ENCODE measurements at regions not wholly inside any gene's neighbourhood (a gene's known extent, or its start where the extent isn't known, plus 50 kb on each side); places are given as distances from the start of the nearest gene placed in this dataset.

- TF ChIP-seq EZH2 (IDR thresholded peaks at IDR 0.05; ENCODE audit: low read depth, unreplicated experiment) (no peak), ZNF462 (CRISPR knock-in tag; IDR thresholded peaks at IDR 0.05) (no peak), ZNF114 (CRISPR knock-in tag; IDR thresholded peaks at IDR 0.05) (no peak), ZNF331 (CRISPR knock-in tag; IDR thresholded peaks at IDR 0.05; ENCODE audit: low read depth) (no peak), NANOG (IDR thresholded peaks at IDR 0.05; ENCODE audit: borderline replicate concordance) (no peak), JUNB (IDR thresholded peaks at IDR 0.05; ENCODE audit: unreplicated experiment) (no peak), ETS1 (IDR thresholded peaks at IDR 0.05) (no peak), CREB1 (CRISPR knock-in tag; IDR thresholded peaks at IDR 0.05; ENCODE audit: low read depth) (no peak), REST (IDR thresholded peaks at IDR 0.05; ENCODE audit: unreplicated experiment) (no peak), STAT1 (IDR thresholded peaks at IDR 0.05; ENCODE audit: unreplicated experiment) (no peak), EZH2phosphoT487 (IDR thresholded peaks at IDR 0.05; ENCODE audit: unreplicated experiment) (no peak)
- TF ChIP-seq, protein P1, sequence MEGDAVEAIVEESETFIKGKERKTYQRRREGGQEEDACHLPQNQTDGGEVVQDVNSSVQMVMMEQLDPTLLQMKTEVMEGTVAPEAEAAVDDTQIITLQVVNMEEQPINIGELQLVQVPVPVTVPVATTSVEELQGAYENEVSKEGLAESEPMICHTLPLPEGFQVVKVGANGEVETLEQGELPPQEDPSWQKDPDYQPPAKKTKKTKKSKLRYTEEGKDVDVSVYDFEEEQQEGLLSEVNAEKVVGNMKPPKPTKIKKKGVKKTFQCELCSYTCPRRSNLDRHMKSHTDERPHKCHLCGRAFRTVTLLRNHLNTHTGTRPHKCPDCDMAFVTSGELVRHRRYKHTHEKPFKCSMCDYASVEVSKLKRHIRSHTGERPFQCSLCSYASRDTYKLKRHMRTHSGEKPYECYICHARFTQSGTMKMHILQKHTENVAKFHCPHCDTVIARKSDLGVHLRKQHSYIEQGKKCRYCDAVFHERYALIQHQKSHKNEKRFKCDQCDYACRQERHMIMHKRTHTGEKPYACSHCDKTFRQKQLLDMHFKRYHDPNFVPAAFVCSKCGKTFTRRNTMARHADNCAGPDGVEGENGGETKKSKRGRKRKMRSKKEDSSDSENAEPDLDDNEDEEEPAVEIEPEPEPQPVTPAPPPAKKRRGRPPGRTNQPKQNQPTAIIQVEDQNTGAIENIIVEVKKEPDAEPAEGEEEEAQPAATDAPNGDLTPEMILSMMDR (conservative IDR thresholded peaks at IDR 0.05; ENCODE audit: low read depth in 2 of 2) = no peak
- no peaks in the 10 kb centered on the region for H4K20me1 ChIP-seq (replicated peaks; ENCODE audit: insufficient read depth)
- Mint-ChIP-seq H3K36me3 (ENCODE audit: low read depth) (peaks cover 46% of the 10 kb centered on the region), H3K4me1 (no peaks in the 10 kb centered on the region), H3K4me3 (no peak overlapping the region), H3K9me3 (peaks cover 70% of the 10 kb centered on the region), H3K27me3 (ENCODE audit: insufficient read depth, low read depth, poor library complexity) (peaks cover 1% of the 10 kb centered on the region), H3K27ac (no peak overlapping the region)
- H3K36me3 ChIP-seq (ENCODE audit: insufficient read depth) = peaks cover 25% of the 10 kb centered on the region
- H2AFZ ChIP-seq = no peak overlapping the region
- H3K4me2 ChIP-seq = no peak overlapping the region
- ATAC-seq = no peak
- H3K27ac ChIP-seq (ENCODE audit: low read depth) = no peak overlapping the region
- H3K4me1 ChIP-seq (ENCODE audit: insufficient read depth) = no peaks in the 10 kb centered on the region
- no peaks in the 10 kb centered on the region for H3K79me2 ChIP-seq (replicated peaks; ENCODE audit: insufficient read depth)
- H3K9me2 ChIP-seq (ENCODE audit: insufficient read depth) = peaks cover 4% of the 10 kb centered on the region
- peak; percentile 45 for DNase-seq (ENCODE audit: low spot score)
- H3K27me3 ChIP-seq (ENCODE audit: insufficient read depth) = no peaks in the 10 kb centered on the region
- H3F3A ChIP-seq (replicated peaks; ENCODE audit: low read depth) = no peaks in the 10 kb centered on the region
- no peak overlapping the region; the same call in 1 of the 2 replicates for H3K4me3 ChIP-seq
These were observed 1075.5 kb downstream of the KHDRBS2 start for GRCh38 chr6:61210549-61210948.

Measured in GM23338 (cell line).